Prostate gland (tissue), 2 donors: ENCODE measurements at regions not wholly inside any gene's neighbourhood (a gene's known extent, or its start where the extent isn't known, plus 50 kb on each side); places are given as distances from the start of the nearest gene placed in this dataset.

ENCODE experiments used
- DNase-seq: peaks from one replicate; pipeline ENCODE4 v3.0.0-alpha.2; 2019; ENCODE audit warnings: low spot score
- H3K27ac ChIP-seq, 2 donors: fragments of 200-600 bp; sonication (generic); 2 replicates each; pipeline ENCODE4 v1.5.1; 2017 to 2019
- H3K27me3 ChIP-seq: fragments of 200-600 bp; sonication (generic); replicated peaks from 2 replicates; pipeline ENCODE4 v1.5.1; 2019; ENCODE audit not compliant: insufficient read depth
- H3K36me3 ChIP-seq, 2 donors: fragments of 200-600 bp; sonication (generic); 1 replicate in 1 of 2; 2 replicates in 1 of 2; pipeline versions ENCODE4 v1.5.1 to v1.8.1; 2017 to 2019
- H3K4me1 ChIP-seq: fragments of 200-600 bp; sonication (generic); replicated peaks from 2 replicates; pipeline ENCODE4 v1.5.1; 2019
- H3K4me3 ChIP-seq, 2 donors: fragments of 200-600 bp; sonication (generic); 2 replicates each; pipeline ENCODE4 v1.5.1; 2017 to 2019
- H3K9me3 ChIP-seq: fragments of 200-600 bp; sonication (generic); 2 replicates; pipeline ENCODE4 v1.5.1; 2017
- POLR2A ChIP-seq: fragments of 450-650 bp; IDR thresholded peaks from one replicate; pipeline ENCODE4 v1.6.1; 2016; ENCODE audit warnings: antibody characterized with exemption, mild to moderate bottlenecking
- POLR2AphosphoS5 ChIP-seq: sonication (generic); formaldehyde crosslinking; IDR thresholded peaks from one replicate; pipeline ENCODE4 v1.6.1; 2017; ENCODE audit warnings: antibody characterized with exemption
- WGBS: methylation state at CpG from one replicate; pipeline ENCODE4 v1.1.5; 2018; 5-methylcytosine and 5-hydroxymethylcytosine counted together
- intact Hi-C: fragments of 100-400 bp; cut with DNase I; formaldehyde crosslinking; loops from one replicate; pipeline ENCODE4 v1.14.2; 2022
- TF ChIP-seq, protein P1 (sequence below), 4 experiments: fragments of 200-600 bp in 2 of 4; fragments of 450-650 bp in 2 of 4; sonication (generic) in 2 of 4; IDR thresholded peaks; 1 replicate in 3 of 4; 2 replicates in 1 of 4; pipeline ENCODE4 v1.5.1; 2016 to 2019; ENCODE audit warnings: antibody characterized with exemption in 4 of 4, mild to moderate bottlenecking in 2 of 4, moderate library complexity in 2 of 4

DNA sequence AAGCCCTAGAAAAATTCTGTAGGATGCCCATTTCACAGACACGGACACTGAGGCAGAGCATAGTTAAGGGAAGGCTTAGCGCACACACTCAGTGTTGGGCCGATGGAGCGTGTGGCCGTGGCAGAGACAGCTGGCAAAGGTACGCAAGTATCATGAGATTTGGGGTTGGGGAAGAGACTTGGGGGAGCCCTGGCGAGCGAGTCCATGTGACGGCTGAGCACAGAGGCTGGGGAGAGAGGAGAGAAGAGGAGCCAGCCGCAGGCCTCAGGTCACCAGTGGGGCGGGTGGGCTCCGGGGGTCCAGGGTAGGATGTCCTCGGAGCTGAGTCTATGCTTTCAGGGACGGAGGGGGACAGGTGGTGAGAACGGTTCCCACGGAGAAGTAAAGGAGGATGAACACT is 311.3 kb downstream of the CTTN start:
- Histone ChIP-seq H3K9me3 (no peaks in the 10 kb centered on the region), H3K27me3 (no peaks in the 10 kb centered on the region), H3K4me1 (no peaks in the 10 kb centered on the region), H3K36me3 (no peaks in the 10 kb centered on the region), H3K4me3 (no peak overlapping the region), H3K27ac (no peak overlapping the region)
- WGBS = 94% methylated on average over 16 of the region's 16 CpGs
- DNase-seq = no peak
- TF ChIP-seq POLR2AphosphoS5 = no peak
- TF ChIP-seq, protein P1, sequence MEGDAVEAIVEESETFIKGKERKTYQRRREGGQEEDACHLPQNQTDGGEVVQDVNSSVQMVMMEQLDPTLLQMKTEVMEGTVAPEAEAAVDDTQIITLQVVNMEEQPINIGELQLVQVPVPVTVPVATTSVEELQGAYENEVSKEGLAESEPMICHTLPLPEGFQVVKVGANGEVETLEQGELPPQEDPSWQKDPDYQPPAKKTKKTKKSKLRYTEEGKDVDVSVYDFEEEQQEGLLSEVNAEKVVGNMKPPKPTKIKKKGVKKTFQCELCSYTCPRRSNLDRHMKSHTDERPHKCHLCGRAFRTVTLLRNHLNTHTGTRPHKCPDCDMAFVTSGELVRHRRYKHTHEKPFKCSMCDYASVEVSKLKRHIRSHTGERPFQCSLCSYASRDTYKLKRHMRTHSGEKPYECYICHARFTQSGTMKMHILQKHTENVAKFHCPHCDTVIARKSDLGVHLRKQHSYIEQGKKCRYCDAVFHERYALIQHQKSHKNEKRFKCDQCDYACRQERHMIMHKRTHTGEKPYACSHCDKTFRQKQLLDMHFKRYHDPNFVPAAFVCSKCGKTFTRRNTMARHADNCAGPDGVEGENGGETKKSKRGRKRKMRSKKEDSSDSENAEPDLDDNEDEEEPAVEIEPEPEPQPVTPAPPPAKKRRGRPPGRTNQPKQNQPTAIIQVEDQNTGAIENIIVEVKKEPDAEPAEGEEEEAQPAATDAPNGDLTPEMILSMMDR (IDR thresholded peaks at IDR 0.05) = no peak
- TF ChIP-seq POLR2A = no peak
- intact Hi-C loops = no loop called here

DNA sequence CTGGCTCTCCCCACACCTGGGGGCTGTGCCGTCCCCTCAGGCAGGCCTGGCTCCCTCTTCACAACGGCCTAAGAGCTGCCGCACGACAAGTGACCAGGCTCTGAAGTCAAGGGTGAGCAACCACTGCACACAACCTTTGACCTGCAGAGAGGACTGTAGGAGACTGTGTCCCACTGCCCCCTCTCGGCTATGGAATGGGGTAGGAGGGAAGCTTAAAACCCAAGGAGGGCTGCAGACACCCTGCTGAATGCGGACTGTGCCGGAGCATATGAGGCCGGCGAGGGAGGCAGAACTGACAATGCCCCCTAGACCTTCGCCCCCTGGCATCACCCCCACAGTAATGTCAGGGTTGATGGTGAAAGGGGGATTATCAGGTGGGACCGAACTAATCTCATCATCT is 311.9 kb downstream of the CTTN start:
- no peaks in the 10 kb centered on the region for H3K36me3 ChIP-seq
- WGBS = 90% methylated on average over 11 of the region's 11 CpGs
- H3K4me1 ChIP-seq = no peaks in the 10 kb centered on the region
- TF ChIP-seq POLR2AphosphoS5 (no peak), POLR2A (no peak)
- TF ChIP-seq, protein P1 (IDR thresholded peaks at IDR 0.05) = no peak
- intact Hi-C loops = no loop called here
- no peak overlapping the region for H3K27ac ChIP-seq
- H3K27me3 ChIP-seq = no peaks in the 10 kb centered on the region
- no peak overlapping the region for H3K4me3 ChIP-seq
- H3K9me3 ChIP-seq = no peaks in the 10 kb centered on the region
- no peak for DNase-seq

DNA sequence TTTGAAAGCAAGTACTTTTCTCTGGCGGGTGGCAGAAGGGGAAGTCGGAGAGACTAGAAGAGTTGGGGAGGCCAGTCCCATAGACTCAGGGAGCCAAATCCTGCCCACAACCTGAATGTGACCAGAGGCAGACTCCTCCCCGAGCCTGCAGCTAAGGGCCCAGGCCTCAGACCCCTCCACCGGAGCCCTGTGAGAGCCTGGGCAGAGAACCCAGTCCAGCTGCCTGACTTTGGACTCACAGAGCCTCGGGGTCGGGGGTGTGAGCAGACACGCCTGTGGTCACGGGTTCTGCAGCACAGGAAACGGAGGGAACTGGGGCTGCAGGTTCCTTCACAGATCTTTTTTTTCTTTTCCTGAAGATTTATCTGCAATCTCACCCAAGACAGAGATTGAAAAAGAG is 312.3 kb downstream of the CTTN start:
- H3K27ac ChIP-seq = no peak overlapping the region
- no peak overlapping the region for H3K4me3 ChIP-seq
- TF ChIP-seq, protein P1 (IDR thresholded peaks at IDR 0.05) = no peak
- TF ChIP-seq POLR2A (no peak), POLR2AphosphoS5 (no peak)
- DNase-seq = no peak
- no peaks in the 10 kb centered on the region for H3K27me3 ChIP-seq
- no peaks in the 10 kb centered on the region for H3K36me3 ChIP-seq
- intact Hi-C loops = no loop called here
- H3K9me3 ChIP-seq = no peaks in the 10 kb centered on the region
- H3K4me1 ChIP-seq = no peaks in the 10 kb centered on the region
- WGBS = 52% methylated on average over 9 of the region's 9 CpGs

DNA sequence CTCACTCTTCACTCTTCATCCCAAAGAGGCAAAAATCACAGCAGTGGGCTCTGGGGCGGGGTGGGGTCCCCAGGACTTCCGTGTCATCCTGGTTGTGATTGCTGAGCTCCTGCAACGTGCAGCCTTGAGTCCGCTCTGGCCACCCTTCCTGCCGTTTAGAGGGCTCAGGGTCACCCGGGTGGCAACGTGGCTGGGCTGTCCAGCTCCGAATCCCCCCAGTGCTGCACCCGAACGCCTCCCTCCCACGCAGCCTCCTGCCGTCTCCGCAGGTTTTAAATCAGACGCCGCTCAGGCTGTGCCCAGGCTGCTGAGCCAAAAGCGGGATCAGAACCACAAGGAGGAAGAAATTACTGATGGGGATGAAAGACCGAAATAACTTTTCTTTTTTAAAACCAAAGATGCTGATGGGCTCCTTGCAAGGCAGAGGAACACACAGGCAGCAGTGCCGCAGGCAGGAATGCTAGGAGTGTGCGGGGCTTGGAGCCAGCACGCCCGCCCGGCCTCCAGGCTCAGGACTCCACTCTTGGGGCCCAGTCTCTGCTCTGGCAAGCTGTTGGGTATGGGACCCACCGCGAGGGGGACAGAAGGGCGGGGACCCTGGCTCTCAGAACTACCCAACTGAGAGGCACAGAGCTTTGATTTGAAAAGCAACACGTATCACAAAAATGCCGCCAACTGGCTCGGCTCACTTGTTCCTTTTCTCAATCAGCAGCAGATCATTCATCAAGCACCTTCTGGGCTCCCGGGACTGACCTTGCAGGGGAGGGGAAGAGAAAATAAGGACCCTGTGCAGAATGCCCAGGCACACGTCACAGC is 313.0 kb downstream of the CTTN start:
- Histone ChIP-seq H3K27me3 (no peaks in the 10 kb centered on the region), H3K27ac (no peak overlapping the region), H3K4me1 (no peaks in the 10 kb centered on the region), H3K36me3 (no peaks in the 10 kb centered on the region), H3K9me3 (no peaks in the 10 kb centered on the region), H3K4me3 (no peak overlapping the region)
- 68% methylated on average over 30 of the region's 30 CpGs for WGBS
- no peak for DNase-seq
- TF ChIP-seq POLR2A (no peak), POLR2AphosphoS5 (no peak)
- TF ChIP-seq, protein P1 (IDR thresholded peaks at IDR 0.05) = no peak
- intact Hi-C loops = no loop called here

DNA sequence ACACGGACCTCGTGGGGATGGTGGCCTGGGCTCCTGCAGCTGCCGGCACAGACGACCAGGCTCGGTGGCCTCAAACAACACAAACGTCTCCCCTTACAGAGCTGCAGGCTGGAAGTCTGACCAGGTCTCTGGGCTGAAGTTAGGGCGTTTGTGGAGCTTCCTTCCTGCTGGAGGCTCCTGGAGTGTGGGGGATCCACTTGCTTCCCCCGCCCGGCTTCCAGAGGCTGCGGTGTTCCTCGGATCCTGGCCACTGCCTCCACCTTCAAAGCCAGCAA is 313.5 kb downstream of the CTTN start:
- TF ChIP-seq POLR2A (no peak), POLR2AphosphoS5 (no peak)
- TF ChIP-seq, protein P1 (IDR thresholded peaks at IDR 0.05) = no peak
- 87% methylated on average over 11 of the region's 11 CpGs for WGBS
- Histone ChIP-seq H3K27ac (no peak overlapping the region), H3K36me3 (no peaks in the 10 kb centered on the region), H3K4me3 (no peak overlapping the region), H3K27me3 (no peaks in the 10 kb centered on the region), H3K4me1 (no peaks in the 10 kb centered on the region), H3K9me3 (no peaks in the 10 kb centered on the region)
- DNase-seq = no peak
- intact Hi-C loops = no loop called here
